NCI-H345 treated with DMSO at 0.1 percent for 48 hours (cell line): ENCODE measurements at regions not wholly inside any gene's neighbourhood (a gene's known extent, or its start where the extent isn't known, plus 50 kb on each side); places are given as distances from the start of the nearest gene placed in this dataset.
"Not testable (repeated sequence)": the region's sequence is repeated elsewhere in the genome, so short reads cannot be mapped to it uniquely, and the experiment has no call there.

Experiments
- DNase-seq: peaks from one replicate; lab custom pipeline; 2025; ENCODE audit not compliant: unreplicated experiment; lab: John Stamatoyannopoulos, UW

GRCh38 chr21:17738176-17738953 lies 80.8 kb downstream of the C21orf91 start:
- no peak for DNase-seq

DNA sequence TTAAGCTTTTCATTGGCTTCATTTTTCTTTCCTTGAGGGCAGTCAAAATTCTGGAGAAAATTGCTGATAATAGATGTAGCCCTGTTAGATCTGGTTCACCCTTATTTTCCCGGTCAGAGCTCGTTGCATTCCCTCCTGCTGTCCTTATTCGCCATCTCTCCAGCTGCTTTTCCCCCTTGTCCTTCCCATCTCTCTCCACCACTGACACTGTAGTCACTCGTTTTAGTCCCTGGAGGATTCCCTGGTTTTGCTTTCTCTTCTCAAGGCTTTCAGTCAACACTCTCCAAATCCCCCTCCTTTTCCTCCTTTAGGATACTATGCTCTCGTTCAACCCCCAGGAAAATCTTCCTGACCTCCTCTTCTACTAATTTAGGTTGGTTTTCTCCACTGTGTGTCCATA lies 83.1 kb downstream of the C21orf91 start:
- DNase-seq = no peak

DNA sequence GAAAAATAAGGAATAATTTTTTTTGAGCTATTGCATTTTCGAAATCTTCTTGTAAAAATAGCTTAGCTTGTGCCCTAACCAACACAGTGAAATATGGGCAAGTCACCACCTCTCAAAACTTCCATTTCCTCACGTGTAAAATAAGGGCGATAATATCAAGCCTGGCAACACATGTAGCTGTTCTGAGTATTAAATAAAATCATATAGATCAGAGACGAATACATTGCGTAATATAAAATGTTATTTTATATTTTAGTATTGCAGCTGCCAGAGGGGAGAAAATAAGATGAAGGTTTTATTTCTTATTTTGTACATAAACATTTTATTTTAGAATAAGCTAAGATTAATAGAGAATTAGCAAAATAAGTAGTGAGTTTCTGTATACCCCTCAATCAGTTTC lies 85.9 kb downstream of the C21orf91 start:
- DNase-seq = no peak

DNA sequence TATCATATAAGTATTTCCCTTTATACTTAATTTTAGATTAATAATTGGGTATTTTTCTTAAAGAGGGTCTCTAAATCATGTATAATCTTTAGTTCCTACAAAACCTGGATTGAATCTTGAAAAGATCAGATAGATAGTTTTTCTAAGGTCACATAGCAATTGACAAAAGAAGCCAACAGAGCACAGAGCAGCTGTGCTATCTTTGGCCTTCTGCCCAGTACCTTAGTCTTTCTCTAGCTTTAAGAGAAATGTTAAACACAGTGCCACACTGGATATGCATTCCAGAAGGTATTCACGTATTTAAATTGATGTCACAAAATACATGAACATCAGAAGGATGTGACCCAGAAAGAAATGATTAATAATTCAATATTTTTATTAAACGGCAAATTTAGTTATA lies 86.8 kb downstream of the C21orf91 start:
- DNase-seq = peak; percentile 92

DNA sequence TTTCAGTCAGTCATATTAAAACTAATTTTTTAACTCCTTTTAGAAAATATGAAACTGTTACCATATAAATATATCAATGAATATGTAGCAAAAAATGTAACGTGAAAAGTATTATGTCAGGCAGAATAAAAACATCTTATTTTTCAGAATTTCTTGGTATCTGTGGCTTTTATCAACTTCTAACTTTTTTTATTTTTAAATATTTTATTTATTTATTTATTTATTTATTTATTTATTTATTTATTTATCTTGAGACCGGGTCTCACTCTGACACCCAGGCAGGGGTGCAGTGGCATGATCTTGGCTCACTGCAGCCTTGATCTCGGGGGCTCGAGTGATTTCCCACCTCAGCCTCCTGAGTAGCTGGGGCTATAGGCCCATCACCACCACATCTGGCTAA lies 87.6 kb downstream of the C21orf91 start:
- DNase-seq = no peak

DNA sequence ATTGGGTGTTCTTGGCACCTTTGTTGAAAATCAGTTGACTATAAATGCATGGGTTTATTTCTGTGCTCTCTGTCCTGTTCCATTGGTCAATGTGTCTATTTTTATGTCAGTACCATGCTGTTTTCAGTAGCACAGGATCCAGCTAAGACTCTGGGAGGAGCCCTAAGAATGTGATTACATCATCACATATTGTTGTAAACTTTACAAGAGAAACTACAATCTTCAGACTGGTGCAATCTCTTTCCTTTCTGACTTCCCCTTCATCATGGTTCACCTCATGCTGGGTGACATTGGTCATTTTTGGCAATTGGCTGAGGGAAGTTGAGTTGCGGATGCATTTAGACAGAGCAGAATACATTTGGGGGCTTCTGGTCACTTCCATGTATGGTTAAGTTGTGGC lies 88.4 kb downstream of the C21orf91 start:
- DNase-seq = no peak

DNA sequence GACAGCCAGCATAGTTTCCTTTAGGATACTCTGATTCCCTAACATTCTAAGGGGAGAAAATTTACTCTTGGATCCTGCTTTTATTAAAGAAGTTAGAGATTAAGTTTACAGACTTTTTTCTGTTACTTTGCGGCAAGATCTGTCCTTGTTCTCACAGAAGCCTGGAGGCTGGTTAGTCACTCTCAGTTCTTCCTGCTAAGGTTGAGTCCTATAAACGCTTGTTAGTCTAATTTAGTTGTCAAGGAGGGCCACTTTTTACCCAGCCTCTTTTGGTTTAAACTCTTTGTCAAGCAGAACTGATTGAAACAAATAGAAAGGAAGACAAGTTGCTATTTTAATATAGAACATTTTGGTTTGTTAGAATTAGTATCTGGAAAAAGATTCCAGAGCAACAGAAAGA lies 89.7 kb downstream of the C21orf91 start:
- DNase-seq = no peak

GRCh38 chr21:17727361-17727760 lies 91.8 kb downstream of the C21orf91 start:
- no peak for DNase-seq

- DNase-seq = peak; percentile 45
Observed at GRCh38 chr21:17726047-17726829, 92.9 kb downstream of the C21orf91 start.

DNA sequence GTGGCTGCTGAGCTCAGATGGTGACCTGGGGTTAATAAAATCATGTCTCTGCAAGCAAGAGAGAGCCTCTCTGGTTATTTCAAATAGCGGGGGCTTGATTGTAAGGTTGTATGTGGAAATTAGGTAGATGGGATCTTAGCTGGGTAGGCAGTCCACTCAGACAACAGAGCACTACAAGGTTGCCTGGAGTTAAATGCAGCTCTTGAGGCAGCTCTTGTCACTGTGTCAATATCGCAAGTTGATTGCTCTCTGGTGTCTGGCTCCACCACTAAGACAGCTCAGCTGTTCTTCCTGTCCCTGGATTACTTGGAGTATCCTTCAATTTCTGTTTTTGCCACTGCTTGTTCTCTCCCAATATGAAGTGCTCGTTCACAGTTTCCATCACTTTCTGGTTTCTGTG lies 93.8 kb downstream of the C21orf91 start:
- DNase-seq = peak; percentile 93

DNA sequence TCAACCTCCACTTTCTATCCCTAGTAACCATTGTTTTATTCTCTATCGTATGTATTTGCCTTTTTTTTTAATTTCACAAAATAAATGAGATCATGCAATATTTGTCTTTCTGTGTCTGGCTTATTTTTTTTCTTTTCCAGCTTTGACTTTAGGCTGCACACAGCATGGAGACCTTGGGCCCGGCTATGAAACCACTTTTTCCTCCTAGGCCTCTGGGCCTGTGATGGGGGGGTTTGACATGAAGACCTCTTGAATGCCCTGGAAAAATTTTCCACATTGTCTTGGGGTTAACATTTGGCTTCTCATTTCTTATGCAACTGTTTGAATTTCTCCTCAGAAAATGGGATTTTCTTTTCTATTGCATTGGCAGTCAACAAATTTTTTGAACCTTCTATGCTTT lies 100.2 kb upstream of the BTG3 start:
- DNase-seq = no peak

- no peak for DNase-seq
Observed at GRCh38 chr21:17711896-17712295, 99.2 kb upstream of the BTG3 start.

DNA sequence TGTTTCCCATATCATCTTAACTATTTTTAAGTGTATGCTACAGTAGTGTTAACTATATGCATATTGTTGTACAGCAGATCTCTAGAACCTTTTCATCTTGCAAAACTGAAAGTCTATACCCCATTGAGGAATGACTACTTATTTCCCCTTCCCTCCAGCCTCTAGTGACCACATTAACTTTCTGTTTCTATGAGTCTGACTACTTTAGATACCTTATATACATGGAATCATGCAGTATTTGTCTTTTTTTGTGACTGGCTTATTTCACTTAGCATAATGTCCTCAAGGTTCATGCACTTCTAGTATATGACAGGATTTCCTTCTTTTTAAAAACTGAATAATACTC lies 96.5 kb upstream of the BTG3 start:
- DNase-seq = no peak

GRCh38 chr21:17708522-17709265 lies 96.0 kb upstream of the BTG3 start:
- DNase-seq = no peak

- no peak for DNase-seq
Observed at GRCh38 chr21:17699524-17700189, 87.0 kb upstream of the BTG3 start.

DNA sequence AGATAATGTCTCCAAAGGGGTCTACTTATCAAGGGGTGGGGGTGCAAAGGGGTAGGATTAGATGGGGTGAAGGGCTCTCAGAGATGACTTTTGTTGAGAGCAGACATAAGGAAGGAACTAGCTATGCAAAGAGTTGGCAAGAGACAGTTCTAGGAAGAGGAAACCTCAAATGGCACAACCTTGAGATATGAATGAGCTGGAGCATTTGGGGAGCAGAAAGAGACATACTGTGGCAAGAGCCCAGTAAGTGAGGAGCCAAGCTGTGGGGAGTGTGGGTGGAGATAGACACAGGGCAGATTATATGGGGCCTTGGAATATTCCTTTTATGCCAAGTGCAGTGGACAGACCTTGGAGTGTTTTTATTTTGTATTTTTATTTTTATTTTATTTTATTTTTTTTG lies 84.8 kb upstream of the BTG3 start:
- no peak for DNase-seq

GRCh38 chr21:17694416-17694815 lies 81.7 kb upstream of the BTG3 start:
- not testable (repeated sequence) for DNase-seq

- no peak for DNase-seq
Observed at GRCh38 chr21:17693801-17694200, 81.1 kb upstream of the BTG3 start.

DNA sequence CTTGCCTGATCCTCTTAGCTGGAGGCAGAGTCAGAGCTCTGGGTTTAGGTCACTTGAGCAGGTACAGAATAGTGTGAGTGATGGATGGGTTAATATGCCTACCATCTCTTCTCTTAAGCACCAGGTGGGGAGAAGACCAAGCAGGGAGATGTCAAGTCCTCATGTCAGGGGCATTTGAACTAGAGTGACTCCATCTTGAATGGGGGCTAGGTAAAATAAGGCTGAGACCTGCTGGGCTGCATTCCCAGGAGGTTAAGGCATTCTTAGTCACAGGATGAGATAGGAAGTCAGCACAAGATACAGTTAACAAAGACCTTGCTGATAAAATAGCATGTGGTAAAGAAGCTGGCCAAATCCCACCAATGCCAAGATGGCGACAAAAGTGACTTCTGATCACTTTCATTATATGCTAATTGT lies 77.4 kb upstream of the BTG3 start:
- no peak for DNase-seq

DNA sequence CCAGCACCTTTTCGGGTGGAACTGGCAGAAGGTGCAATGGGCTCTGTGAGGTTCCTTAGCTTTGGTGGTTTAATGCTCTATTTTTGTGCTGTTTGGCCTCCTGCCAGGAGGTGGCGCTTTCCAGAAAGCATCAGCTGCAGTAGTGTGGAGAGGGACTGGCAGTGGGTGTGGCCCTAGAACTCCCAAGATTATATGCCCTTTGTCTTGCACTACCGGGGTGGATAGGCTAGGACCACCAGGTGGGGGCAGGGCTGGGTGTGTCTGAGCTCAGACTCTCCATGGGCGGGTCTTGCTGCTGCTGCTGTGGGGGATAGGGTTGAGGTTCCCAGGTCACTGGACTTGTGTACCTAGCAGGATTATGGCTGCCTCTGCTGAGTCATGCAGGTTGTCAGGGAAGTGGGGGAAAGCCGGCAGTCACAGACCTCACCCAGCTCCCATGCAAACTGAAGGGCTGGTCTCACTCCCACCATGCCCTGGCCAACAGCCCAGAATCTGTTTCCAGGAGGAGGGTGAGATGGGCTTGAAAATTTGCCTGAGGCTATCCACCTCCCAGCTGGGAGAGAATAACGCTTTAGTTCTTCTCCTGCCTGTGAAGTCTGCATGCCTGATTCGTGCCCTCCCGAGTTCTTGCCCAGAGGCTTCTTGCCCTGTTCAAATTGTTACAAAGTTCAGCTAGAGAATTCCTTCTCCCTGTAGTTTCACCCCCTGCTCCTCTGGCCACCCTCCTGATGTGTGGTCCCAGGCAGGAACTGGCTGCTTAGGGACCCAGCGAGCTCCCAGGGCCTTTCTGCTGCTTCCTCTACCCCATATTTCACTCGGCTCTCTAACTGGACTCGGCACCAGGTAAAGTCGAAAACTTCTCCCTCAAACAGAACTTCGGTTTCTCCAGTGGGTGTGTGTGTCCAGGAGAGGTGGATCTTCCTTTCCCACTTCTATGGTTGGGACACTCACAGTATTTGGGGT lies 76.5 kb upstream of the BTG3 start:
- DNase-seq = peak; percentile 89
